Keratinocyte (primary cell): ENCODE measurements at regions not wholly inside any gene's neighbourhood (a gene's known extent, or its start where the extent isn't known, plus 50 kb on each side); places are given as distances from the start of the nearest gene placed in this dataset.

Experiments used
- DNase-seq: peaks from one replicate; pipeline ENCODE4 v3.0.0-alpha.2; 2011; ENCODE audit warnings: low read depth, missing footprints, low spot score
- FAIRE-seq: peaks from 2 replicates; lab custom pipeline; 2011; peaks lifted over from hg19 to GRCh38; lab: Jason Lieb, UNC
- H2AFZ ChIP-seq: 2 replicates; pipeline ENCODE4 v1.6.0; 2012; ENCODE audit warnings: low read length, control low read depth, inconsistent platforms; ENCODE audit not compliant: control insufficient read depth
- H3K27ac ChIP-seq: 2 replicates; pipeline ENCODE4 v1.5.1; 2011; ENCODE audit warnings: low read length; ENCODE audit not compliant: control insufficient read depth, insufficient read depth
- H3K27me3 ChIP-seq: 3 replicates; pipeline ENCODE4 v1.6.0; 2011; ENCODE audit warnings: low read length; ENCODE audit not compliant: control insufficient read depth, insufficient read depth; ENCODE audit errors: extremely low read depth
- H3K36me3 ChIP-seq, 2 experiments: 2 replicates in 1 of 2; 3 replicates in 1 of 2; pipeline ENCODE4 v1.5.1; 2011; ENCODE audit warnings: low read length in 2 of 2, mild to moderate bottlenecking in 1 of 2; ENCODE audit not compliant: control insufficient read depth in 2 of 2, insufficient read depth in 2 of 2; ENCODE audit errors: extremely low read depth in 1 of 2
- H3K4me1 ChIP-seq: 3 replicates; pipeline ENCODE4 v1.5.1; 2011; ENCODE audit warnings: low read length; ENCODE audit not compliant: control insufficient read depth, insufficient read depth; ENCODE audit errors: extremely low read depth
- H3K4me2 ChIP-seq: 3 replicates; pipeline ENCODE4 v1.6.0; 2011; ENCODE audit warnings: low read depth, low read length; ENCODE audit not compliant: control insufficient read depth, insufficient read depth; ENCODE audit errors: extremely low read depth
- H3K4me3 ChIP-seq, 3 experiments: fragments of 200-600 bp in 1 of 3; sonication (generic) in 1 of 3; 2 replicates in 2 of 3; 3 replicates in 1 of 3; pipeline ENCODE4 v1.5.1; 2011 to 2016; ENCODE audit warnings: low read length in 3 of 3, mild to moderate bottlenecking in 3 of 3, control low read depth in 2 of 3, inconsistent platforms in 1 of 3, low read depth in 1 of 3, mixed read lengths in 1 of 3, mixed run types in 1 of 3, moderate library complexity in 1 of 3; ENCODE audit not compliant: control insufficient read depth in 2 of 3, insufficient read depth in 2 of 3; ENCODE audit errors: extremely low read depth in 1 of 3
- H3K79me2 ChIP-seq: 2 replicates; pipeline ENCODE4 v1.6.0; 2012; ENCODE audit warnings: low read length; ENCODE audit not compliant: control insufficient read depth, insufficient read depth
- H3K9ac ChIP-seq: 3 replicates; pipeline ENCODE4 v1.6.0; 2011; ENCODE audit warnings: low read length; ENCODE audit not compliant: control insufficient read depth, insufficient read depth; ENCODE audit errors: extremely low read depth
- H3K9me1 ChIP-seq: 3 replicates; pipeline ENCODE4 v1.6.0; 2011; ENCODE audit warnings: low read length; ENCODE audit not compliant: control insufficient read depth, insufficient read depth; ENCODE audit errors: extremely low read depth
- H3K9me3 ChIP-seq: 2 replicates; pipeline ENCODE4 v1.5.1; 2012; ENCODE audit warnings: low read depth, low read length; ENCODE audit not compliant: control insufficient read depth
- H4K20me1 ChIP-seq: 3 replicates; pipeline ENCODE4 v1.6.0; 2011; ENCODE audit warnings: low read length; ENCODE audit not compliant: control insufficient read depth, insufficient read depth; ENCODE audit errors: extremely low read depth
- EZH2 ChIP-seq: IDR thresholded peaks from one replicate; pipeline ENCODE4 v1.6.1; 2012; ENCODE audit warnings: inconsistent platforms, mild to moderate bottlenecking, low read length, moderate library complexity
- dilution Hi-C: fragments of 300-500 bp; cut with MboI; formaldehyde crosslinking; loops from one replicate; pipeline ENCODE4 v1.7.0; 2020; ENCODE audit warnings: low sequenced_read_pairs; ENCODE audit not compliant: extremely low pct_ligation_motif_present
- TF ChIP-seq, protein P1 (sequence below), 3 experiments: IDR thresholded peaks in 1 of 3; conservative IDR thresholded peaks in 1 of 3; optimal IDR thresholded peaks in 1 of 3; 2 replicates in 2 of 3; 3 replicates in 1 of 3; pipeline versions ENCODE3 to v1.5.1; 2011; ENCODE audit warnings: low read length in 3 of 3, mild to moderate bottlenecking in 3 of 3, moderate library complexity in 2 of 3, control low read depth in 1 of 3, inconsistent platforms in 1 of 3; ENCODE audit not compliant: insufficient read depth in 2 of 3; ENCODE audit errors: extremely low read depth in 1 of 3

DNA sequence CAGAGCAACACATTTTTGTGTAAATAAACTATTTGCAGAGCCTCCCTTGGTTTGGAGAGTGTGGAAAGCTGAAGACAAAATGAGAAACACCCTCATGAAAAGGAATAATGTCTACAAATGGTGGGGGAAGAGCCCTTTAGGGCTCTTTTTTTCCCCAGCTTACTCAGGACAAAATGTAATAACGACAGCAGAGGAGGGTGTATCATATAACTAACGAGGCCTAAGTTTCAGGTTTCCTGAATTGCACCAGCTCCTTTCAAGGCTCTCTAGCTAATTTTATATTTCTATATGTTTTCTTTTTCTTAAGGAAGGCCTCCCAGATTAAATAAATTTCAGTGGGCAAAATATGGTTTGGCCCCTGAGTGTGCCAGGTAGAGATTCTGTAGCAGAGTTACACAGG, 116.3 kb downstream of the FEM1C start:
- FAIRE-seq (no peak), DNase-seq (no peak)
- no peaks in the 10 kb centered on the region for H3K9me1 ChIP-seq
- TF ChIP-seq EZH2: no peak
- TF ChIP-seq, protein P1, sequence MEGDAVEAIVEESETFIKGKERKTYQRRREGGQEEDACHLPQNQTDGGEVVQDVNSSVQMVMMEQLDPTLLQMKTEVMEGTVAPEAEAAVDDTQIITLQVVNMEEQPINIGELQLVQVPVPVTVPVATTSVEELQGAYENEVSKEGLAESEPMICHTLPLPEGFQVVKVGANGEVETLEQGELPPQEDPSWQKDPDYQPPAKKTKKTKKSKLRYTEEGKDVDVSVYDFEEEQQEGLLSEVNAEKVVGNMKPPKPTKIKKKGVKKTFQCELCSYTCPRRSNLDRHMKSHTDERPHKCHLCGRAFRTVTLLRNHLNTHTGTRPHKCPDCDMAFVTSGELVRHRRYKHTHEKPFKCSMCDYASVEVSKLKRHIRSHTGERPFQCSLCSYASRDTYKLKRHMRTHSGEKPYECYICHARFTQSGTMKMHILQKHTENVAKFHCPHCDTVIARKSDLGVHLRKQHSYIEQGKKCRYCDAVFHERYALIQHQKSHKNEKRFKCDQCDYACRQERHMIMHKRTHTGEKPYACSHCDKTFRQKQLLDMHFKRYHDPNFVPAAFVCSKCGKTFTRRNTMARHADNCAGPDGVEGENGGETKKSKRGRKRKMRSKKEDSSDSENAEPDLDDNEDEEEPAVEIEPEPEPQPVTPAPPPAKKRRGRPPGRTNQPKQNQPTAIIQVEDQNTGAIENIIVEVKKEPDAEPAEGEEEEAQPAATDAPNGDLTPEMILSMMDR (optimal IDR thresholded peaks at IDR 0.05 in 1 of 3, IDR thresholded peaks at IDR 0.05 in 1 of 3, conservative IDR thresholded peaks at IDR 0.05 in 1 of 3; ENCODE audit: extremely low read depth in 1 of 3, insufficient read depth in 2 of 3, low read length in 3 of 3): no peak
- no peaks in the 10 kb centered on the region for H3K36me3 ChIP-seq
- dilution Hi-C loops: no loop called here
- H3K79me2 ChIP-seq: no peaks in the 10 kb centered on the region
- H3K27me3 ChIP-seq: no peaks in the 10 kb centered on the region
- no peak overlapping the region for H2AFZ ChIP-seq
- no peak overlapping the region for H3K27ac ChIP-seq
- no peak overlapping the region for H3K4me2 ChIP-seq
- H3K4me1 ChIP-seq: peaks cover 19% of the 10 kb centered on the region
- no peak overlapping the region for H3K4me3 ChIP-seq
- H3K9ac ChIP-seq: no peak overlapping the region
- no peaks in the 10 kb centered on the region for H3K9me3 ChIP-seq
- H4K20me1 ChIP-seq: no peaks in the 10 kb centered on the region

DNA sequence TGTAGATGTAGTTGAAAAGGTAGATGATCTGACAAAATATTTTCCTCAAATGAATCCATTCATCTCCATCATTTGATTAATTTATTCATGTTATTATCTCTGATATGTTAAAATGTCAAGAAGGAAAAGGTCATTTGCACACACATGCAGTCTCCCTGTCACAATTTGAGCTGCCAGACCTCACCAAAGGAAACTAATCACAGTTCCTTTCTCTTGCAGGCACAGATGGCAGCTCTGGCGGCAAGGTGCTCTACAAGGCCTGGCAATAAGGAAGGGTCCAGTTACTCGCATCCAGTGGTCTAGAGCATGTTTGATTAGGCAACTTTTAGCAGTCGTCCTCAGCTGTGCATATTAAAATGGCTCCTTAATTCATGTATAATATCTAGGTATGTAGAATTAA, 120.1 kb downstream of the FEM1C start:
- no peak overlapping the region for H3K27ac ChIP-seq
- H3K4me1 ChIP-seq: peaks cover 24% of the 10 kb centered on the region
- no peak overlapping the region for H3K4me2 ChIP-seq
- no peaks in the 10 kb centered on the region for H4K20me1 ChIP-seq
- H3K9ac ChIP-seq: no peak overlapping the region
- no peaks in the 10 kb centered on the region for H3K9me3 ChIP-seq
- no peaks in the 10 kb centered on the region for H3K9me1 ChIP-seq
- dilution Hi-C loops: no loop called here
- no peaks in the 10 kb centered on the region for H3K27me3 ChIP-seq
- H3K36me3 ChIP-seq: no peaks in the 10 kb centered on the region
- DNase-seq (no peak), FAIRE-seq (no peak)
- TF ChIP-seq, protein P1 (optimal IDR thresholded peaks at IDR 0.05 in 1 of 3, IDR thresholded peaks at IDR 0.05 in 1 of 3, conservative IDR thresholded peaks at IDR 0.05 in 1 of 3; ENCODE audit: extremely low read depth in 1 of 3, insufficient read depth in 2 of 3, low read length in 3 of 3): no peak
- TF ChIP-seq EZH2: no peak
- no peak overlapping the region for H3K4me3 ChIP-seq
- H3K79me2 ChIP-seq: no peaks in the 10 kb centered on the region
- no peak overlapping the region for H2AFZ ChIP-seq
